D721Med (cell line): ENCODE measurements at regions not wholly inside any gene's neighbourhood (a gene's known extent, or its start where the extent isn't known, plus 50 kb on each side); places are given as distances from the start of the nearest gene placed in this dataset.

Experiments used
- DNase-seq: peaks from one replicate; pipeline ENCODE4 v3.0.0; 2011; ENCODE audit warnings: low spot score; ENCODE audit not compliant: insufficient read length
- FAIRE-seq: peaks from 2 replicates; lab custom pipeline; 2011; peaks lifted over from hg19 to GRCh38; lab: Jason Lieb, UNC
- TF ChIP-seq, protein P1 (sequence below): IDR thresholded peaks from 2 replicates; pipeline ENCODE4 v1.5.1; 2012; ENCODE audit warnings: mild to moderate bottlenecking, control low read depth; ENCODE audit not compliant: insufficient read depth; ENCODE audit errors: missing control alignments

DNA sequence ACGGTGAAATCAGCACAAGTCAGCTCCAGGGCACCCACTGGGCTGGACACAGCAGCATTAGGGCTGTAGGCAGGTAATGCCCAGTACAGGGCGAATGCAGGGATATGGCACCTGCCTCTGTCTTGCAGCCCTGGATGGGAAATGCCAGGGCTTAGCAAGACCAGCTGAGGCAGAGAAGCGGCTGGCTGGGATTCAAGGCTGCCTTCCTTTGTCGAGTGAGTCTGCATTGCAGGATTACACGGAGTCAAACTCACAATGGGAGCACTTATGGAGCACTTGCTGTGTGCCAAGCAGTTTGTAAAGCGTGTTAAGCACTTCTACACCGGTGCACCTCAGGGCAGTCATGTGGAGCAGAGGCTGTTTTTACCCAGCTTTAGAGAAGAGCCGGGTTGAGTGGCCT lies 87.3 kb upstream of the HDAC4 start:
- TF ChIP-seq, protein P1, sequence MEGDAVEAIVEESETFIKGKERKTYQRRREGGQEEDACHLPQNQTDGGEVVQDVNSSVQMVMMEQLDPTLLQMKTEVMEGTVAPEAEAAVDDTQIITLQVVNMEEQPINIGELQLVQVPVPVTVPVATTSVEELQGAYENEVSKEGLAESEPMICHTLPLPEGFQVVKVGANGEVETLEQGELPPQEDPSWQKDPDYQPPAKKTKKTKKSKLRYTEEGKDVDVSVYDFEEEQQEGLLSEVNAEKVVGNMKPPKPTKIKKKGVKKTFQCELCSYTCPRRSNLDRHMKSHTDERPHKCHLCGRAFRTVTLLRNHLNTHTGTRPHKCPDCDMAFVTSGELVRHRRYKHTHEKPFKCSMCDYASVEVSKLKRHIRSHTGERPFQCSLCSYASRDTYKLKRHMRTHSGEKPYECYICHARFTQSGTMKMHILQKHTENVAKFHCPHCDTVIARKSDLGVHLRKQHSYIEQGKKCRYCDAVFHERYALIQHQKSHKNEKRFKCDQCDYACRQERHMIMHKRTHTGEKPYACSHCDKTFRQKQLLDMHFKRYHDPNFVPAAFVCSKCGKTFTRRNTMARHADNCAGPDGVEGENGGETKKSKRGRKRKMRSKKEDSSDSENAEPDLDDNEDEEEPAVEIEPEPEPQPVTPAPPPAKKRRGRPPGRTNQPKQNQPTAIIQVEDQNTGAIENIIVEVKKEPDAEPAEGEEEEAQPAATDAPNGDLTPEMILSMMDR, result no peak
- no peak for DNase-seq
- FAIRE-seq, result no peak

DNA sequence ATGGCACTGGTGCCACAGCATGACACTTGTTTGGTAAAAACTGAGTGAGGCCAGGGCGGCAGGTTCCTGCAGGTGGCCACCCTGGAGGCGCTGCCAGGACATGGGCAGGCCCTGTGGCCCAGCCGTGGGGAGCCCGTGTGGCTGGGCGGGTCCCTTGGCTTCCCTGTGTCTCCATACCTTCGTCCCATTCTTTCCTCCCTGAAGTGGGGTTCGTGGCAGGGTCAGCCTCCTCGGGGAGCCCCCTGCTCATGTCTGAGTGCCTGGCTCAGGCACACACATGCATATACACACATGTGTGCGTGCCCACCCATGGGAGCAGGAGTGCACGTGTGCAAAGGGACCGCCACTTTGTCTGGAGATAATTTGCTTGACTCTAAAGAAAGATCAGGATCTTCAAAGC lies 86.5 kb upstream of the HDAC4 start:
- no peak for FAIRE-seq
- no peak for DNase-seq
- TF ChIP-seq, protein P1, result no peak

DNA sequence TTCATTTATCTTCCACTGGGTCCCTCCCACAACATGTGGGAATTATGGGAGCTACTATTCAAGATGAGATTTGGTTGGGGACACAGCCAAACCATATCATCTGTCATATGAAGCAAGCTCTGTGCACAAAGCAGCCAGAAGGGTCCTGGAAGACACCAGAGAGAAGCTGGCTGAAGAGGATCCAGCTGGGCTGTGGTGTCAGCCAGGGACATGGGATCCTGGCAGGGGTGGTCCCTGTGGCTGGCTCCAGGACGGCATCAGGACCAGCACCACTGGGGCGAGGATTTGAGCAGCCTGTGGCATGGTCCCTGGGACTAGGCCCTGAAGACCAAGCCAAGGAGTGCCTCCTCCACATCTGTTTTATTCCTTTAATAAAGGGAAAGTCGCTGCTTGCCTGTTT lies 84.8 kb upstream of the HDAC4 start:
- no peak for DNase-seq
- no peak for FAIRE-seq

DNA sequence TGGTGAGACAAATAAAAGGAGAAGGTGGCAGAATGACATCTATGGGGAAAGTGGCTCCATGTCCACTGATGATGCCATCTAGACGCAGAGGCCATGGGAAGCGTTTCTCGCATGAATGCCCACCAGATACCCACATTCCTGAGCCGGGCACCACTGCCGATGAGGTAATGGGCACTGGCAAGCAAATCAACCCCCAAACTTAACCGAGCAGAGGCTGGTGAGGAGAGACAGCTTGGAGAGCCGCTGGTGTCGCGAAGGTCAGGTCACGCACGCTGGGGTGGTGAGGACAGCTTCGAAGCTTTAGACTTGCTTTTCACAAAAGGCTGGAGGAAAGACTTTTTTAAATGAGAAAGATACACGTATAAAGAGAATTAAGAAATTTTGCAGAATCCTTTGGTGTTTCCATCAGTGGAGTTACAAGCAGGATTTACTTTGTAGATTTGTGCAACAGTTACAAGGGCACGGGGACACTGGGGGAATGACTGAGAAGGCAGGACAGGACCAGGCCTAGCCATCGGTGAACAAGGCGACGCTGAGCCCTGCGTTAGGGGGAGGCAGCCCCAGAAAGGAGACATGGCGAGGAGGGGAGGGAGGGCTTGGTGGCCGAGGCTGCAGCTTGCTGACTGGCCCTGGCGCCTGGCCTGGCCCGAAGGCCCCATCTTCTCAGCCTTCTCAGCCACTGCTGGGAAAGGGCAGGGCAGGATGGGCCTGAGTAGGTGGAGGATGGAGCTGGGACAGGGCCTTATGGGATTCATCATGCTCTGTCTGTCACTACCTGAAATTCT lies 83.9 kb upstream of the HDAC4 start:
- no peak for DNase-seq
- no peak for FAIRE-seq
- TF ChIP-seq, protein P1, result no peak

More for the DNA sequence above, 84.8 kb upstream of the HDAC4 start:
- TF ChIP-seq, protein P1, result no peak

DNA sequence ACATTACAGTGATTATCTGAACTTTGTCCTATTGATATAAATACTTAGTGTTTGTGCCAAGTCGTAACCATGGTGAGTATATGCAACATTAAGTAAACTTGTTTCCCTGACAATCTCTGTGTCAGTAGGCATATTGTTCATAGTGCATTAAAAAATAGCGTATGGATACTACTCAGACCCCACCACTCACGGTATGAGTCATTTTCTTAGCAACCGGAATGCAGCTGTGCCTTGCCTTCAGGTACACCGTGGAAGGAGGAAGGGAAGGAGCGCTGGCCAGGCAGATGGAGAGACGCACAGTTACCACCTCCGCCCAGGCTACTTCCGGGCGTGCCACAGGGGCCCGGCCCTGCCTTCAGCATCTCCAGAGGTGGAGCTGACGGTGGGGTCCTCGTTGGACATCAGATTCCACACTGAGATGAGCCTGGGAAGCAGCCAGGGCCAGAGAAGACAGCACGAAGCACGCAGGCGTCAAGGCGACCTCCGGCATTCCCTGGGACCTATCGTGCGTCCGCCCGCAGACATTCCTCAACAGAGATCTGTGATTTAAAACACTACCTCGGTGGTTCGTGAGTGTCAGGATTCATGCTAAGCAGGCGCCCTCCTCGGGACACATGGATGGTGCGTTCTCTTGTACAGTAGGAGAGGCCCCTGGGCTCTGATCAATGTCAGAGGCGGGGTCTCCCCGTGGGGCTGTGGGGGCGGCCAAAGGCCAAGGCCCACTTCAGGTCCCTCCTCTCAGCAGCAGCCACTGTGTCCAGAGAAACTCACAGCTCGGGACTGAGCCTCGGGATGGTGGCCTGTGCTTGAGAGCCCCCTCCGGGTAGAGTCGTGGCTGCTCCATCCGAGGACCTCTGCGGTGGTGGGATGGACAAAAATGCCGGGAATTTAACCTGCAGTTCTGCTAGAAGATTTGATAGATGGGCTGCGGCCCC lies 82.2 kb upstream of the HDAC4 start:
- TF ChIP-seq, protein P1, result no peak
- no peak for FAIRE-seq
- DNase-seq, result no peak

DNA sequence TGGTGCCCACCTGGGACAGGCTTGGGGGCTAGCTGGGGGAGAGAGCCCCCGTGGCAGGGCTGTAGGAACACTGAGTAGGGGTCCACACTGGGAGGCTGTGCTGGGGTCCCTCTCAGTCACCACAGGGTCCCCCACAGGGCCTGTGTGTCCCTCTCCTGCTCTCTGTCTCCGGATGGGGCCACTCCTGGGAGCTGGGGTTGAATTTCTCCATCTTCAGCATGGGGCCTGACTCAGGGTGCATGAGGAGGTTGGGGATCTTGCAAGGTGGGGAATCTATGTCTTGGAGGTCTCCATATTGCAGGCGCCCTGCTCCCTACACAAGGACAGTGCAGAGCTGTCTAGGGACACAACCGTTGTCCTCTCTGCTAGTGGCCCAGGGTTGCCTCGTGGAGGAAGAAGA lies 78.7 kb upstream of the HDAC4 start:
- DNase-seq (no peak), FAIRE-seq (no peak)
- TF ChIP-seq, protein P1, result no peak

DNA sequence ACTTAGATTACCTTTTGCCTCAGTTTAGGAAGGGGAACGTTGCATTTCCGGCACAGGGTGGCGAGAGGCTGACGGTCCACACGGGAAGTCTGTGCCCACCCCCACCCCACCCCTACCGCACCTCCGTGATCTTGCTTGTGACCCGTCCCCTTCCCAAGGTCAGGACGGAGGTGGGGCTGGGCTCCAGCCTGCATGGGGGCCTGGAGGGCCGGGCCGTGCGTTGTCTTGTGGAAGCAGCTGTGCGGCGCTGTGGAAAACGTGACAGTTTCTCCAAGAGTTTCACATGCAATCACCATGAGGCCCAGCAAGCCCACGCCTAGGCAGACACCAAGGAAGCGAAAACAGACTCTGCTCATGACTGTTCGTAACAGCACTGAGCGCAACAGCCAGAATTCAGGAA lies 76.8 kb upstream of the HDAC4 start:
- no peak for FAIRE-seq
- TF ChIP-seq, protein P1, result no peak
- no peak for DNase-seq
